IMR-90 (cell line): ENCODE measurements at regions not wholly inside any gene's neighbourhood (a gene's known extent, or its start where the extent isn't known, plus 50 kb on each side); places are given as distances from the start of the nearest gene placed in this dataset.

Experiments
- ATAC-seq: fragments of 200-7000 bp; cut with Tn5 transposase; 2 replicates; pipeline ENCODE4 v1.9.1; 2020; ENCODE audit warnings: low read depth, mild to moderate bottlenecking, moderate library complexity
- BruUV-seq: library from RNA; stranded (reverse); fragments of 400-500 nt; replicated peaks from 2 replicates; lab custom pipeline; 2021; lab: Mats Ljungman, UMichigan
- CTCF ChIA-PET: fragments of 300-600 bp; formaldehyde crosslinking; extraction: SDS; loops from one replicate; lab custom pipeline; 2021; ENCODE audit warnings: antibody characterized with exemption; lab: Yijun Ruan, JAX
- POLR2A ChIA-PET: fragments of 300-600 bp; sonication (Branson Sonifier 250); formaldehyde crosslinking; loops from one replicate; lab custom pipeline; 2022; ENCODE audit warnings: antibody characterized with exemption; ENCODE audit not compliant: unreplicated experiment; lab: Charles Lee
- DNase-seq: peaks from one replicate; pipeline ENCODE4 v3.0.0; 2013
- H2AFZ ChIP-seq: replicated peaks from 2 replicates; pipeline ENCODE3; 2013; ENCODE audit warnings: low read length, mild to moderate bottlenecking; ENCODE audit not compliant: poor library complexity
- H2AK5ac ChIP-seq: 2 replicates; pipeline ENCODE4 v1.6.1; 2013; ENCODE audit warnings: low read depth, low read length, inconsistent platforms
- H2AK9ac ChIP-seq: replicated peaks from 2 replicates; pipeline ENCODE3; 2013; ENCODE audit warnings: mild to moderate bottlenecking, low read depth, low read length, moderate library complexity; ENCODE audit not compliant: poor library complexity
- H2BK120ac ChIP-seq: 2 replicates; pipeline ENCODE4 v1.6.1; 2013; ENCODE audit warnings: low read depth, low read length, inconsistent platforms
- H2BK15ac ChIP-seq: 3 replicates; pipeline ENCODE4 v1.6.1; 2013; ENCODE audit warnings: low read depth, low read length, inconsistent platforms
- H2BK20ac ChIP-seq: 2 replicates; pipeline ENCODE4 v1.6.1; 2013; ENCODE audit warnings: low read depth, mild to moderate bottlenecking, inconsistent platforms, low read length, moderate library complexity
- H2BK5ac ChIP-seq: 2 replicates; pipeline ENCODE4 v1.6.1; 2013; ENCODE audit warnings: mild to moderate bottlenecking, low read depth, low read length, inconsistent platforms; ENCODE audit not compliant: poor library complexity, severe bottlenecking
- H3K14ac ChIP-seq: replicated peaks from 2 replicates; pipeline ENCODE4 v1.6.1; 2013; ENCODE audit warnings: low read depth, low read length, inconsistent platforms
- H3K18ac ChIP-seq: 2 replicates; pipeline ENCODE4 v1.6.1; 2013; ENCODE audit warnings: low read depth, low read length, control low read depth
- H3K23ac ChIP-seq: 2 replicates; pipeline ENCODE4 v1.6.1; 2013; ENCODE audit warnings: low read depth, low read length, inconsistent platforms
- H3K27ac ChIP-seq: 2 replicates; pipeline ENCODE4 v1.5.1; 2013; ENCODE audit warnings: mild to moderate bottlenecking, control low read depth, low read length; ENCODE audit not compliant: insufficient read depth
- H3K27me3 ChIP-seq: 2 replicates; pipeline ENCODE4 v1.6.1; 2013; ENCODE audit warnings: low read length; ENCODE audit not compliant: control insufficient read depth, insufficient read depth
- H3K36me3 ChIP-seq: 2 replicates; pipeline ENCODE4 v1.6.1; 2013; ENCODE audit warnings: low read length, mixed read lengths; ENCODE audit not compliant: control insufficient read depth, insufficient read depth
- H3K4ac ChIP-seq: 2 replicates; pipeline ENCODE4 v1.6.1; 2013; ENCODE audit warnings: low read depth, low read length, inconsistent platforms
- H3K4me1 ChIP-seq: 2 replicates; pipeline ENCODE4 v1.6.1; 2013; ENCODE audit warnings: low read length, mixed read lengths; ENCODE audit not compliant: control insufficient read depth, insufficient read depth
- H3K4me2 ChIP-seq: 2 replicates; pipeline ENCODE4 v1.6.1; 2013; ENCODE audit warnings: low read depth, mild to moderate bottlenecking, control low read depth, low read length, moderate library complexity
- H3K4me3 ChIP-seq: 2 replicates; pipeline ENCODE4 v1.5.1; 2013; ENCODE audit warnings: low read depth, mild to moderate bottlenecking, control low read depth, low read length, moderate library complexity; ENCODE audit not compliant: insufficient read depth
- H3K56ac ChIP-seq: 2 replicates; pipeline ENCODE4 v1.6.1; 2013; ENCODE audit warnings: low read length, inconsistent platforms; ENCODE audit not compliant: insufficient read depth; ENCODE audit errors: extremely low read depth
- H3K79me1 ChIP-seq, 2 experiments: 2 replicates each; pipeline ENCODE4 v1.6.1; 2013; ENCODE audit warnings: low read length in 2 of 2, inconsistent platforms in 1 of 2, low read depth in 1 of 2
- H3K9ac ChIP-seq: 2 replicates; pipeline ENCODE4 v1.6.1; 2013; ENCODE audit warnings: low read depth, low read length, control low read depth
- H3K9me1 ChIP-seq: 2 replicates; pipeline ENCODE4 v1.6.1; 2013; ENCODE audit warnings: low read length, inconsistent platforms; ENCODE audit not compliant: insufficient read depth
- H3K9me3 ChIP-seq: 2 replicates; pipeline ENCODE4 v1.6.1; 2013; ENCODE audit warnings: low read length; ENCODE audit not compliant: control insufficient read depth, insufficient read depth
- H4K20me1 ChIP-seq: 2 replicates; pipeline ENCODE4 v1.6.1; 2013; ENCODE audit warnings: low read length, inconsistent platforms; ENCODE audit not compliant: insufficient read depth
- H4K5ac ChIP-seq: 2 replicates; pipeline ENCODE4 v1.6.1; 2013; ENCODE audit warnings: mild to moderate bottlenecking, low read depth, low read length, control low read depth
- H4K8ac ChIP-seq, 2 experiments: 2 replicates each; pipeline ENCODE4 v1.6.1; 2013; ENCODE audit warnings: low read depth in 2 of 2, low read length in 2 of 2, control low read depth in 1 of 2, inconsistent platforms in 1 of 2
- H4K91ac ChIP-seq: 2 replicates; pipeline ENCODE4 v1.6.1; 2013; ENCODE audit warnings: low read depth, low read length, inconsistent platforms; ENCODE audit not compliant: insufficient read depth
- BHLHE40 ChIP-seq: fragments of 150-350 bp; IDR thresholded peaks from 2 replicates; pipeline ENCODE4 v1.6.1; 2016; ENCODE audit warnings: mild to moderate bottlenecking, low read depth, low read length
- FOS ChIP-seq: fragments of 150-350 bp; IDR thresholded peaks from 2 replicates; pipeline ENCODE4 v1.6.1; 2016; ENCODE audit warnings: low read depth, low read length
- MAFK ChIP-seq: IDR thresholded peaks from 2 replicates; pipeline ENCODE4 v1.6.1; 2012; ENCODE audit warnings: low read depth, low read length, improper control_type of control experiment
- MAZ ChIP-seq: IDR thresholded peaks from 2 replicates; pipeline ENCODE4 v1.6.1; 2012; ENCODE audit warnings: low read depth, mild to moderate bottlenecking, low read length, improper control_type of control experiment, moderate library complexity, borderline replicate concordance
- NFE2L2 ChIP-seq: fragments of 150-350 bp; IDR thresholded peaks from 2 replicates; pipeline ENCODE4 v1.6.1; 2016; ENCODE audit warnings: low read depth, mild to moderate bottlenecking, low read length
- RCOR1 ChIP-seq: IDR thresholded peaks from 2 replicates; pipeline ENCODE4 v1.6.1; 2012; ENCODE audit warnings: mild to moderate bottlenecking, low read length, improper control_type of control experiment; ENCODE audit not compliant: insufficient replicate concordance
- WGBS, 2 experiments: methylation state at CpG; one replicate each; pipeline versions ENCODE4 v1.1.5 to v1.1.7; 2013; ENCODE audit warnings: missing lambda C conversion rate in 2 of 2; ENCODE audit not compliant: insufficient read length in 1 of 2; ENCODE audit errors: extremely low coverage in 2 of 2; 5-methylcytosine and 5-hydroxymethylcytosine counted together
- dilution Hi-C: fragments of 300-500 bp; cut with HindIII; formaldehyde crosslinking; loops from one replicate; pipeline ENCODE4 v1.14.3; 2018; ENCODE audit warnings: low sequenced_read_pairs; ENCODE audit not compliant: unreplicated experiment
- in situ Hi-C: fragments of 300-500 bp; cut with MboI; formaldehyde crosslinking; loops from 3 replicates; pipeline ENCODE4 v1.14.3; 2019; ENCODE audit warnings: low sequenced_read_pairs, inconsistent platforms, mixed read lengths
- intact Hi-C: fragments of 100-400 bp; cut with micrococcal nuclease; formaldehyde crosslinking; loops from 2 replicates; pipeline ENCODE4 v1.10.0; 2022

DNA sequence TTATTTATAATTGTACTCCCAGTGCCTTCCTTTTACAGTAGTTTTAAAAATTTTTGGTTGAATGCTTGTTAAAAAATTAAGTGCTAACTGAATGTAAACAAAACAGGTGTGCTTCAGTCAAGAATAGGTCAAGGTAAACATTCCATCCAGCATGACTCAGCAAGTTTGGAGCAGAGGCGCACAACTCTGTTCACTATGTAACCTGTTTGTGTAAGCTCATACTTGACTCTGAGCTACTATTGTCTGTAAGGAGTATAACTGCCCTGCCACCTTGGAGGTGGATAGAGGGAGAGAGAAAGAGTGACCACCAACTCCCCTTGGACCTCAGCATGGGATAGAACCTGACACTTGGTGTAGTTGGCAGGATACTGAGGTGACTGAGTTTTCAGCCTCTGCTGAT, 207.4 kb upstream of the SYT4 start:
- no TSS peak for BruUV-seq
- no peak overlapping the region for H3K9ac ChIP-seq
- H3K36me3 ChIP-seq = no peaks in the 10 kb centered on the region
- TF ChIP-seq NFE2L2 (peak; percentile 79), BHLHE40 (no peak), RCOR1 (no peak), MAZ (no peak), MAFK (0 out of 2 replicates have a peak, but pooled peaks have one; percentile 29), FOS (no peak)
- H3K9me3 ChIP-seq = peaks cover 14% of the 10 kb centered on the region
- no peak overlapping the region for H2AFZ ChIP-seq
- H3K27ac ChIP-seq = no peak overlapping the region
- no peak overlapping the region for H3K4me3 ChIP-seq
- intact Hi-C loops = no loop called here
- no peak overlapping the region for H3K56ac ChIP-seq
- H3K4me1 ChIP-seq = no peaks in the 10 kb centered on the region
- H4K91ac ChIP-seq = no peak overlapping the region
- no peaks in the 10 kb centered on the region for H3K9me1 ChIP-seq
- H2BK5ac ChIP-seq = no peak overlapping the region
- H4K20me1 ChIP-seq = no peaks in the 10 kb centered on the region
- no peak overlapping the region for H3K23ac ChIP-seq
- no peak overlapping the region for H4K8ac ChIP-seq
- in situ Hi-C loops = no loop called here
- no peak overlapping the region for H4K5ac ChIP-seq
- H2BK120ac ChIP-seq = no peak overlapping the region
- dilution Hi-C loops = no loop called here
- POLR2A ChIA-PET = no interaction called here
- no peak overlapping the region for H2AK5ac ChIP-seq
- no peak overlapping the region for H3K18ac ChIP-seq
- WGBS, 2 experiments = no CpG with 5 or more reads among the region's 1 CpG
- no peaks in the 10 kb centered on the region for H3K79me1 ChIP-seq
- CTCF ChIA-PET = no interaction called here
- H3K4me2 ChIP-seq = no peak overlapping the region
- no peak overlapping the region for H3K4ac ChIP-seq
- DNase-seq (no peak), ATAC-seq (no peak)
- no peak overlapping the region for H3K14ac ChIP-seq
- H2BK20ac ChIP-seq = no peak overlapping the region
- no peak overlapping the region for H2AK9ac ChIP-seq
- no peak overlapping the region for H2BK15ac ChIP-seq
- H3K27me3 ChIP-seq = no peaks in the 10 kb centered on the region
